Lung (tissue), 11 donors: ENCODE measurements at regions not wholly inside any gene's neighbourhood (a gene's known extent, or its start where the extent isn't known, plus 50 kb on each side); places are given as distances from the start of the nearest gene placed in this dataset.

Experiments
- ATAC-seq: fragments of 200-7000 bp; cut with Tn5 transposase; one replicate; pipeline ENCODE4 v1.9.1; 2020; ENCODE audit warnings: moderate number of reproducible peaks; ENCODE audit not compliant: insufficient read depth, low FRiP score
- DNase-seq, 3 donors: peaks; one replicate each; pipeline ENCODE4 v3.0.0-alpha.2; 2013 to 2017
- H3K27ac ChIP-seq, 2 donors: one replicate each; pipeline ENCODE4 v1.5.1; 2013; ENCODE audit warnings: mild to moderate bottlenecking in 2 of 2, moderate library complexity in 2 of 2, control low read depth in 1 of 2, inconsistent platforms in 1 of 2, low read depth in 1 of 2, low read length in 1 of 2
- H3K27me3 ChIP-seq, 3 donors: one replicate each; pipeline ENCODE4 v1.5.1; 2013; ENCODE audit warnings: low read length in 2 of 3; ENCODE audit not compliant: control insufficient read depth in 3 of 3, insufficient read depth in 3 of 3
- H3K36me3 ChIP-seq, 4 donors: one replicate each; pipeline ENCODE4 v1.5.1; 2013; ENCODE audit warnings: low read length in 4 of 4, mild to moderate bottlenecking in 1 of 4, moderate library complexity in 1 of 4; ENCODE audit not compliant: control insufficient read depth in 4 of 4, insufficient read depth in 4 of 4
- H3K4me1 ChIP-seq, 5 donors: one replicate each; pipeline ENCODE4 v1.5.1; 2013; ENCODE audit warnings: low read length in 5 of 5, mild to moderate bottlenecking in 2 of 5, moderate library complexity in 1 of 5; ENCODE audit not compliant: control insufficient read depth in 5 of 5, insufficient read depth in 5 of 5
- H3K4me3 ChIP-seq: one replicate; pipeline ENCODE4 v1.5.1; 2013; ENCODE audit warnings: mild to moderate bottlenecking, control low read depth, moderate library complexity
- H3K9ac ChIP-seq, 2 donors: one replicate each; pipeline ENCODE4 v1.5.1; 2013; ENCODE audit warnings: low read length in 2 of 2, control low read depth in 1 of 2; ENCODE audit not compliant: insufficient read depth in 1 of 2
- H3K9me3 ChIP-seq, 4 donors: one replicate each; pipeline ENCODE4 v1.5.1; 2013; ENCODE audit warnings: low read length in 3 of 4, mild to moderate bottlenecking in 1 of 4, moderate library complexity in 1 of 4; ENCODE audit not compliant: control insufficient read depth in 4 of 4, insufficient read depth in 3 of 4
- WGBS, 2 donors: extraction: QIAGEN DNeasy Blood & Tissue Kit; methylation state at CpG; one replicate each; pipeline ENCODE4 v1.1.7; 2013; 5-methylcytosine and 5-hydroxymethylcytosine counted together
- TF ChIP-seq, protein P1 (sequence below): IDR thresholded peaks from 2 replicates; pipeline ENCODE4 v1.5.1; 2012; ENCODE audit warnings: mild to moderate bottlenecking; ENCODE audit errors: control extremely low read depth, extremely low read depth
- donor health status: control.
- donor health status: control.
- donor health status: Bipolar disorder and iron deficiency.
- donor health status: healthy.
- donor health status: DM: yes; HTN: yes; CAD: no.

DNA sequence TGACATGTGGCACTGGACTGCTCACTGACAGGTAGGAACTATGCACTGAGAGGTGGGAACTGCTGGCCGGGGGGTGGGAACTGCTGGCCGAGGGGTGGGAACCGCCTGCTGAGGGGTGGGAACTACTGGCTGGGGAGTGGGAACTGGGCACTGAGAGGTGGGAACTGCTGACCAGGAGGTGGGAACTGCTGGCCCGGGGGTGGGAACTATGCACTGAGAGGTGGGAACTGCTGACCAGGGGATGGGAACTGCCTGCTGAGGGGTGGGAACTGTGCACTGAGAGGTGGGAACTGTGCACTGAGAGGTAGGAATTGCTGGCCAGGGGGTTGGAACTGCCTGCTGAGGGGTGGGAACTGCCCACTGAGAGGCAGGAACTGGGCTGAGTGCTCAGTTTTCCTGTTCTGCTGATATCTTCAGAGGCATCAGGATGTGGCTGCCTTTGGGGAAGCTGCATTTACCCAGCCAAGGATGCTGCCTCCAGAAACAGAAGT is 90.2 kb downstream of the THBS2 start:
- Histone ChIP-seq H3K27me3 (no peaks in the 10 kb centered on the region), H3K27ac (peak overlapping the region in 1 of 2 donors; percentile 37), H3K4me1 (peaks cover 0 to 19% (median 6%) of the 10 kb centered on the region in 5 donors), H3K9ac (no peak overlapping the region), H3K4me3 (no peak overlapping the region), H3K36me3 (no peaks in the 10 kb centered on the region), H3K9me3 (no peaks in the 10 kb centered on the region)
- ATAC-seq = no peak
- TF ChIP-seq, protein P1, sequence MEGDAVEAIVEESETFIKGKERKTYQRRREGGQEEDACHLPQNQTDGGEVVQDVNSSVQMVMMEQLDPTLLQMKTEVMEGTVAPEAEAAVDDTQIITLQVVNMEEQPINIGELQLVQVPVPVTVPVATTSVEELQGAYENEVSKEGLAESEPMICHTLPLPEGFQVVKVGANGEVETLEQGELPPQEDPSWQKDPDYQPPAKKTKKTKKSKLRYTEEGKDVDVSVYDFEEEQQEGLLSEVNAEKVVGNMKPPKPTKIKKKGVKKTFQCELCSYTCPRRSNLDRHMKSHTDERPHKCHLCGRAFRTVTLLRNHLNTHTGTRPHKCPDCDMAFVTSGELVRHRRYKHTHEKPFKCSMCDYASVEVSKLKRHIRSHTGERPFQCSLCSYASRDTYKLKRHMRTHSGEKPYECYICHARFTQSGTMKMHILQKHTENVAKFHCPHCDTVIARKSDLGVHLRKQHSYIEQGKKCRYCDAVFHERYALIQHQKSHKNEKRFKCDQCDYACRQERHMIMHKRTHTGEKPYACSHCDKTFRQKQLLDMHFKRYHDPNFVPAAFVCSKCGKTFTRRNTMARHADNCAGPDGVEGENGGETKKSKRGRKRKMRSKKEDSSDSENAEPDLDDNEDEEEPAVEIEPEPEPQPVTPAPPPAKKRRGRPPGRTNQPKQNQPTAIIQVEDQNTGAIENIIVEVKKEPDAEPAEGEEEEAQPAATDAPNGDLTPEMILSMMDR = no peak
- no peak for DNase-seq
- 72 to 75% methylated on average over 4 of the region's 4 CpGs for whole genome bisulfite sequencing, 2 donors

DNA sequence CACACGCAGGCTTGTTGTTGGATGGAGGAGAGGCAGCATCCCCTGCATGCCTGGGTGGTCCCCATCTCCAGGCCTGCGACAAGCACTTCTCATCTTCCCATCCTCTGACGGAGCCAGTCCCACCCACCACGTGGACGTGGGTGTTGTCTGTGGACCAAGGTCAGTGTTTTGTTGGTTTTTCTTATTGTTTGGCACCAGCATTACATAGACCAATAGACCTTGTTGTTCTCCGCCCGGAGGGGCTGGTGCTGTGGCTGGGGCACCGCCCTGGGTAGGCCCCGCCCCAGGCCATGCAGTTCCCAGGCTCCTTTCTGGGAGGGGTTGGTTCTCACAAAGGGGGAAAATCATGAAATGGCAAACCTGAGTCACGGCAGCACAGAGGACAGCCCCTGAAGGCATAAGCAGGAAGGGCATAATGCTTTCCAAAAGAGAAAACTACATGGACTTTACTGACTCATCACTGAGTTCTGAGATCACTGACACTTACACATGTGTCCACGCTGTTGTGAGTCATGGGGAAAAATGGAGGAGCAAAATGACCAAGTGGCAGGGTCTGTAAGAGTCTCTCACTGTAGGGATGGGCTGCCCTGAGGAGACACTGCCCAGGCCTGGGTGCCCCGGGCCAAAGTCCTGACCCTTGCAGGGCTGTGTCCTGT is 90.8 kb downstream of the THBS2 start:
- H3K36me3 ChIP-seq = no peaks in the 10 kb centered on the region
- peaks cover 0 to 24% (median 9%) of the 10 kb centered on the region in 5 donors for H3K4me1 ChIP-seq
- DNase-seq = no peak
- peak; percentile 54 for ATAC-seq
- no peak overlapping the region for H3K9ac ChIP-seq
- TF ChIP-seq, protein P1 = no peak
- 80 to 87% methylated on average over 12 of the region's 12 CpGs for WGBS, 2 donors
- H3K27me3 ChIP-seq = no peaks in the 10 kb centered on the region
- peak overlapping the region in 1 of 2 donors; percentile 37 for H3K27ac ChIP-seq
- no peak overlapping the region for H3K4me3 ChIP-seq
- no peaks in the 10 kb centered on the region for H3K9me3 ChIP-seq

DNA sequence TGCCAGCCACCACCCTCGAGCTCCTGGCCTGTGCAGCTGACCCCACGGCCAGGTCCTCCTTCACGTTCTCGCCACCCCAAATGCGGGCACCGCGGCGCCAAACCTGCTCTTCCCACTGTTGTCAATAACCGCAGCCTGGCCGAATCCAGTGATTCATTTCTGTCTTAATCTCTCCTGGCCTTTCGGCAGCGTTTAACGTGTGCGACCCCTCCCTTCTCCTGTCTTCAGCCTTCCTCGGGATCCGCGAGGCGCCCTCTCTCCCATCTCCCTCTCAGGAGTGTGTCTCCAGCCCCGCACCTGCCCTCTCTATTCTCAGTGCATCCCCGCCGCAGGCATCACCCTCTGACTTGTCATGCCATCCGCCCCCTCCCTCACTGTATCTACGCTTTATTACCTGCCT is 91.4 kb downstream of the THBS2 start:
- Histone ChIP-seq H3K4me3 (no peak overlapping the region), H3K36me3 (no peaks in the 10 kb centered on the region), H3K27me3 (no peaks in the 10 kb centered on the region), H3K9ac (no peak overlapping the region), H3K9me3 (no peaks in the 10 kb centered on the region), H3K4me1 (peaks cover 0 to 25% (median 9%) of the 10 kb centered on the region in 5 donors), H3K27ac (no peak overlapping the region)
- TF ChIP-seq, protein P1 = no peak
- no peak for DNase-seq
- 95 to 96% methylated on average over 23 of the region's 23 CpGs for WGBS, 2 donors
- no peak for ATAC-seq
